GM21447 (cell line): ENCODE measurements at regions not wholly inside any gene's neighbourhood (a gene's known extent, or its start where the extent isn't known, plus 50 kb on each side); places are given as distances from the start of the nearest gene placed in this dataset.

Experiments
- ATAC-seq: cut with Tn5 transposase; IDR thresholded peaks from one replicate; pipeline ENCODE4 v1.9.1; 2021; ENCODE audit not compliant: unreplicated experiment

DNA sequence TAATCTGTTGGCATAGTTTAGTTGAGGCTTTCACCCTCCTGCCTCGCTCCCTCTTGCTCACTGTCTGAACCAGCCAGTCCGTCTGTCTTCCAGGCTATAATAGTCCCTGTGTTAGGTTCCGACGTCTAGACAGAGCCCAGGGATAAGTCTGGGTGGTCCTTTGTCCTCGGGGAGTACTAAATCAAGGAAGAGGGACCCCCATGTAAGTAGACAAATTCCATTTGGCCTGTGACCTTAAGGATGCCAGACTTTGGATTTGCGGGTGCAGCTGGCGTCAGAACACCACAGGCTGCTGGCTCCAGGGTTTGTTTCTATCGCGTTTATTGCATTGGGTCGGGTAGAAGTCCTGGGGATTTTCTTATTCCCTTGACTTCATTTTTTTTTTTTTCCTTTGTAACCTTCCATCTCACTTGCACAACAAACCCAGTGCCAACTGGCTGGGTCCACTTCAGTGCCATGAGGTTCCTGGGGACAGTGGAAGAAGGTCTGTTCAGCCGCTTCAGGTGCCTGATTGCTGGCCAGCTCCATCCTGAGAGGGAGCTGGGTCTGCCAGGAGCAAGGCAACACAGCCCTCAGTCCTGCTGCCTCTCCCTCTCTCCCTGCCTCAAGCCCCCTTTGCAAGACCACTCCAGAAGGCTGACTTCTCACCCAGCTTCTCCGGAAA is 95.4 kb upstream of the KLHL25 start:
- no peak for ATAC-seq

DNA sequence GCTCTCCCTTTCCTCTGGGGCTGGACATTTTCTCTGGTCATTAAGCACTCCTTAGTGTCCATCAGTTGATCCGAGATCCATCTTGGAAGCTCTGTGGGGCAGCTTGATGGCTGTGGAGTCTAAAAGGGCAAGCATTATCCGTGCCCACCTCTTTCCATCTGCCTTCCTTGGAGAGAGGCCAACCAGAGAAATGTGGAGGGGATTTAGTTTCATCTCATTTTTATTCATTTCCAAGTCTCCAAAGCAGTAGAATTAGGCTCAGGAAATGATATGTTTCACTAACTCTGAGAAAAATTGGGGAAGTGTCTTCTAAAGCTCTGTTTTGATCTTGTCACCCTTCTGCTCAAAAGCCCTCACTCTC is 95.9 kb upstream of the KLHL25 start:
- no peak for ATAC-seq

DNA sequence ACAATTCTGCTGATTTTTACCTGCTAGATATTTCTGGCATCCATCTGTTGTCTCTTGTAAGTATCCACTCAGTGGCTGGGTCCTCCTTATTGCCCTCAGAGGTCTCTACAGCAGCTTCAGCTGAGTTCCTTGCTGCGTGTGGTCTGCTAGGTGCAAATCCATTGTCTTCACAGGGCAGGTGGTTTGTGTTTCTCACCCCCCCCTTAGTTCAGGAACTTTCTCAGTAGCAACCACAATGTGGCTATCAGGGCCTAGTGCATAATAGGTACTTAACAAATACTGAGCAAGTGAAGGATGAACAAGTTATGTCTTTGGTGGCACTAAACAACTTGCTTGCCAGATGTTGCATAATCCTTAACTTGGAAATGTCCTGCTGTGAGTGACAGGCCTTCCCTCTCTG is 96.7 kb upstream of the KLHL25 start:
- no peak for ATAC-seq

DNA sequence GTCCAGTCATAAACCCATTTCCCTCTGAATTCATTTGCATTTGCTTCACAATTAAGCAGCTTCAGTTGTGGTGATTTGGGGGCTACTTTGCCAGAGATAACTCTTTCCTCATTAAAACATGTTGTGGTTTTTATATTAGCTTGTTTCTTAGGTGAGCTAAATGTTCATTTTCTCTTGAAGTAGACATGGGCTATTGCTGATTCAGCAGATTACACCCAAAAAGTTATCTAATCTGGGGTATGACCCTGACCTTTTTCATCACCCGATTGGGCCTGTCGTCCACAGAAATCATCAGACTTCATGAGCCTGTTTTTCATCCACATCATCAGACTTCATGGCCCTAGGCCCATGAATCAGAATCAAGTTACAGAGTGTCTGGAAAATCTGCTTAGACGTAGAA is 97.5 kb upstream of the KLHL25 start:
- no peak for ATAC-seq

DNA sequence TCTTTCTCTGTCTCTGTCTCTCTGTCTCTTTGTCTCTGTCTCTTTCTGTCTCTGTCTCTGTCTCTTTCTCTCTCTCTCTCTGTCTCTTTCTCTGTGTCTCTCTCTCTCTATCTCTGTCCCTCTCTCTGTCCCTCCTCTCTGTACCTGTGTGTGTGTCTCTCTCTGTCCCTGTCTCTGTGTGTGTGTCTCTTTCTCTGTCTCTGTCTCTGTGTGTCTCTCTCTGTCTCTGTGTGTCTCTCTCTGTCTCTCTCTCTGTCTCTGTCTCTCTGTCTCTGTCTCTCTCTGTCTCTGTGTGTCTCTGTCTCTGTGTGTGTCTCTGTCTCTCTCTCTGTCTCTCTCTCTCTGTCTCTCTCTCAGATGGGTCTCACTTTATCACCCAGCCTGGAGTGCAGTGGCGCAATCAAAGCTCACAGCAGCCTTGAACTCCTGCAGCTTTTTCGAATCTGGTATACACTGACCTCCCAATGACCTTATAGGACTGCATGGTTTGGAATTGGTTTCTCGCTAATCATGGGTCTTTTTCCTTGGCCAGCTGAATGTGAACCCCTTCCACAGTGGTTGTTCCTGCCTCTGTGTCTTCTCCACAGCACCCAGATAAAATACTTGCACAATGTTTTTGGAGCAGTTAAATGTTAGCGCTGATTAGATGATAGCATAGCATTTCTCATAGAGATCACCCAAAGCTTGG is 102.6 kb upstream of the KLHL25 start:
- ATAC-seq, result no peak

DNA sequence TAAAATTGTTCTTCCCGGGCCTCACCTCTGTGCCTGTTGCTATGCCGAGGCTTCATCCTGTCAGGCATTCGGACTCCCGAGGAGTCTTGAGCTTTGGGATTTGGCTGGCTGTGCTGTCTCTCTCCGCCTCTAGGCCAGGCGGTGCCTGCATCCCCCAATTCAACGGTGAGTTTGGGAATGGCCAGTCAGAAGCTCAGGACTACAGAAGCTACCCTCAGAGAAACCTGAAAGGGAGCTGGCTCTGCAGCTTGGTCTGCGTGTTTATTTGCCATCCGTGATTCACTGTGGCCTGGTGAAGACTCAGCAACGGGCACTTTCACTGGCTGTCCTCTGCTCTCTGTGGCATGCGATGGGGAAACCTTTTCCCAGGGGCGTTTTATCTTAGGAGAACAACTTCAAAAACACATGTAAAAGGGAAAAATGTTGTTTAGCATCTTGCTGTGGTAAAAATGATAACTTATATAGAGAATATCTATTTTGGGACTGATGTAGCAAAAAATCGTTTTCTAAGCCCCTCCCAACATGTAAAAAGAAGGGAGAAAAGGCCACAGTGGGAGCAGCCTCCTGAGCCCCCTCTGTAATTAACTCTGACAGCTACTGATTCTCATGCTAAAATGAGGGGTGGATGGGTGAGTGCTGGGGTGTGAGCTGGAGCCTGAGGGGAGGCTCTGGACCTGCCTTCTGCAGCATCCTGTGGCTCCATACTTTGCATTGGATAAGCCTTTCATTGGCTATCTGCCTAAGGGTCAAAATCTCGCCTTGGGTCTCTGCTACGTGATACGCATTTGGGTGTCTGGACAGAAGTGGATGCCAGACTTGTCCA is 103.4 kb upstream of the KLHL25 start:
- no peak for ATAC-seq

DNA sequence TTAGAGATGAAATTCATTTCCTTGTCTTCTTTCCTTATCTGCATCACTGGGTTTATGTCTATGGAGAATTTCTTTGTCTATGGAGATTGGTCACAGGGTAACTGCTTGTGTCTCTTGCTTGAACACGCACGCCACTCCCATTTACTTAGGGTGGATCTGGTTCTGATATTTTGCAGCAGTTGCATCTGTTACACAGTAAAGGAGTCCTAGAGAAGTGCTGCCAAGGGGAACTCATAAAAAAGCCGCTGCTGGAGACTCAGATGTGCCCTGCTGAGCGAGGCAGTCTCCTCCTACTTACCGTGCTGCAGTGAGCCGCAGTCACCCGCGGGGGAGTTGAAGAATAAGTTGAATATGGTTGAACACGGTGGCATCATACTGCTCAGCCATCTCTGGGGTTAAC is 105.2 kb upstream of the KLHL25 start:
- ATAC-seq, result no peak

DNA sequence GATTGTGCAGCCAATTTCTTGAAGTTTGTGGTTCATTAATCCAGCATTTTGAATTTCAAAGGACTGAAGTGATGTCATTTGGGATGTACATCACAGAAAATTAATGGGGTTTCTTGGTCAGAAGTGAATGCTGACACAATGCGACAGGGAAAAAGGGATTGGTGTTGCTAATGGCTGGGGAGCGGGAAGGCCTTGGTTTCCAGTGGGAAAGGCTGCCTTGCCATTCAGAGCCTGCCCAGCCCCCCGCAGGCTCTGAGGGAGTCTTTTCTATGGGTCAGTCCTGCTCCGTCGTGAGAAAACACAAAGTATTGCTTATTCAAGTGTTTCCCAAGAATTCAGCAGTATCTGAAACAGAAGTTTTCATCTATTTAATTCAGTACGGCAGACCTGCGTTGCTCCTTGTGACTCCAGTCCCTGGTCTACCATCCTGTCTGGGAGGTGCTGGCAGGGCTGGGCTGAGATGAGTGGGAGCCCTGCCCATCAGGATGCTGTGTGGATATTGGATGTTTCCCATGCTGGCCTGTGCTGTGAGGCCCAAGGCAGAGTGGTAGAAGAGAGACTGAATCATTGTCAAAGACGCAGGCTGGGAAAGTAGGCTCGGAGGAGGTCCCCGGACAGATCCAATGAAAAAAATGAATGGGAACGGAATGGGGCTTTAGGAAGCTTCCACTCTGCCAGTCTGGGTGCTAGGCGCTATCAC is 111.2 kb upstream of the KLHL25 start:
- no peak for ATAC-seq

DNA sequence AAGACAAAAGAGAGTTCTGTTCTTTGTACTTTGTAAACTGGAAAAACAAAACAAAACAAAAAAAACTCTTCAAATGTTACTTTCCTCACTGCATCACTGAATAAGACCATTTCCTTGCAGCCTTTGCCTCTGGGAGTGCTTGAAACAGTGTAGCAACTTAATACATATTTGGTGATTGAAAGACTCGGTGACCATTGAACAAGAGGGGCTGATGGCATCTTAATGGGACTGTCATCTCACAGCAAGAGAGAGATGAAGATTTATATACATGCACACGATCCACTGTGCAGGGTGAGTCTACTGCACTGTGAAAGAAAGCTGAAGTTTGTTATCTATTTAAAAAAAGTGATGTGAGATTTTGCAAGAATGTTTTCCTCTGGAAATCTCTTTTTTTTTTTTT is 111.9 kb upstream of the KLHL25 start:
- ATAC-seq, result no peak

DNA sequence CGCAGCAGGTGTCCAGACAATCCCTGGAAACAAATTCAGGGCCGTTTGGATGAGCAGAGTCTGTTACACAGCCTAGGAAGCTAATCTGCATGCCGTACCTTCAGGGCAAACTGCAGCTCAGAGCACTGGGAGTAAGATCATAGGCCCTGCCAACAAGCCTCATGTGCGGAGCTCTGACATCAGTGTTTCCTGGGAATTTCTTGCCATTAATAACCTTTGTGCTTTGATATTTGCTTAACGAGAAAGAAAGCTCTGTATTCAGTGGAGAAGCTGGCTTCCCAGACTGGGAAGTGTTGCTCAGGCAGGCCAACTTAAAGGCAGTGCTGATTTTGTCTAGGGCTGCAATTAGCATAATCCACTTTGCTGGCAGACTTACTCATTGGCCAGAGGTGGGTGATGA is 116.1 kb upstream of the KLHL25 start:
- ATAC-seq, result no peak

DNA sequence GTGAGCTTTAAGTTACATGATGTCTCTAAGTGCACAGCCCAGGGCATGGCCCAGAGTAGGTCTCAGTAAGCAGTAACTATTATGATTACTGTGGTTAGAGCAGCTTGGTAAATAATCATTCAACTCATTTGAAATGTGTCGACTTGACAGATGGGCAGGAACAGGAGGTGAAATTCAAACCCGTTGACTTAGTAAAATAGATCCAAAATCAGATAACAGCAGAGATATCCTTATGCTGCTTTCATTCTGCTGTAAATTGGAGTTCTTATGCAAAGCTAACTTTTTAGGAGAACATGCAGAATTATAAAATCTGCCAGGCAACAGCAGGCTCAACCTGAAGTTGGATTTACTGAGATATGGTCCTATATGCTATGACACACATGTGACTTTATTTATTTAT is 118.7 kb upstream of the KLHL25 start:
- ATAC-seq, result no peak

DNA sequence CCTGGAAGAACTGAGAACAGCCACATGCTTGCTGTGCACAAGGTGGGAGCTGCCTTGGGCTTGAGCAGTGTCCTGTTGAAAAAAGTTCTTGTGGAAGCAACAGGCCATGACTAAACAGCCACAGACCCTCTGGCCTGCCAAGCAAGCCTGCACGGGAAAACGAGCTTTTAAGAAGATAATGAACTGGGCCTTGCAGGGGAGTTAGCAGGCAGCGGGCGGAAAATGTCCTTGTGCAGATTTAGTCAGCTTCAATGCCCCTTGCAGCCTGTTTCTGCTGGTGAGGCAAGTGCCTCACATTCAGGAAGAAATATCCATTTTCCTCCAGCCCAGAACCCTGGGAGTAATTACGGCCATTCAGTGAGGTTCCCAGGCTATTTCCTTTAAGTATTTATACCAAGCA is 126.2 kb upstream of the KLHL25 start:
- no peak for ATAC-seq

DNA sequence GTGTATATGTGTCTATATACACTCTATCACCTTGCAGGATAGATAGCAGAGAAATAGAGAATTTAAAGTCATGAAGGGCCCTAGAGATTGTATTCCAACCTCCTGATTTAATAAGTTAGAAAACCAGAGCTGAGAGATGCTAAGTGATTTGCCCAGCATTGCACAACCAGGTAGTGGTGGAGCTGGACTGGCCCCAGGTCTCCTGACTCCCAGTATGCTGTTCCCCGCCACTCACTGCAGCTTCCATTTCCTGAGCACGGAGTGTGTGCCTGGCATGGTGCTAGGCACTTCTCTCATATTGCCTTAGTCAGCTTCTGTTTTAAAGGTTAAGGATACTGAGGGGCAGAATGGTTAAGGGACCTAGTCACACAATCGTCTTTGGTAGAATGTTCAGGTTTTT is 129.4 kb upstream of the KLHL25 start:
- ATAC-seq, result no peak

DNA sequence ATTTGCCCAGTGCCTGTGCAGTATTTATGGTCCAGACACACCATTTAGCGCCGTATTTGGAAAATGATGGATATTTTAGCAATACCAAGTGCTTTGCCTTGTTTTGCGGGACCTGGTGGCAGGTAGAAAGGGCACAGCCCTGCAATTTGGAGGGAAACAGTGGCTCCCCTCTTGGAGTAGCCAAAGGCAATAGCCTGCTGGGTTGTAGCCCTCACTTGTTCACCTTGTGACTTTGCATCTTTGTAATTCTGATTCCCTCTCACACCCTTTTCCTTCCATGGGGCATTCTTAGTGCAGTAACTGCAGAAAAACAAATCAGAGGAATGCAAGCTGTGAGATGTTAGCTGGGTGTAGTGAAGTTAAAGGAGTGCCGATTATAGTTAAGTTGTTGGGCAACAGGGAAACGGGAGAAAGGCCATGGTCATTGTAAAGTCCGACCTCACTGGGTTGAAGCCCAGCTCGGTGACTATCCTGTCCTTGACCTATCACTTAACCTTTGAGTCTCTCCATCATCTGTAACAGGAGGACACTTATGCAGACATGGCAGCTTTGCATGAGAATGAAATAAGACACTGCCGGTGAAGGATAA is 131.0 kb upstream of the KLHL25 start:
- ATAC-seq, result no peak

DNA sequence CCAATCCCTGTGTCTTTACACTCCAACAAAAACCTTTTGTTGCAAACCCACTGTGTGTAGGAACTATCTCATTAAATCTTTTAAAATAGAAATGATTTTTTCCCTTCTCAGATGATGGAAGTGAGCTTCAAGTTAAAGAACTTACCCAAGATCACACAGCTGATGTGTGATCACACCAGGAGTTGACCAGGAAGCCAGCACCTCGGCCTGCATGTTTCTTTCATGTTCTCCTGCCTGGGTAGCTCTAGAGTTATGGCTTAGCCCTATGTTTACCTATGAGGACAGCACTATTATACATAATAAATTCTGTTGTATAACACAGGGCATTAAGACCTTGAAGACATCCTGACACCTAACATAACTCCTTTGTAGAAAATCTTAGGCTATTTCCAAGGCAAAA is 132.1 kb upstream of the KLHL25 start:
- no peak for ATAC-seq

DNA sequence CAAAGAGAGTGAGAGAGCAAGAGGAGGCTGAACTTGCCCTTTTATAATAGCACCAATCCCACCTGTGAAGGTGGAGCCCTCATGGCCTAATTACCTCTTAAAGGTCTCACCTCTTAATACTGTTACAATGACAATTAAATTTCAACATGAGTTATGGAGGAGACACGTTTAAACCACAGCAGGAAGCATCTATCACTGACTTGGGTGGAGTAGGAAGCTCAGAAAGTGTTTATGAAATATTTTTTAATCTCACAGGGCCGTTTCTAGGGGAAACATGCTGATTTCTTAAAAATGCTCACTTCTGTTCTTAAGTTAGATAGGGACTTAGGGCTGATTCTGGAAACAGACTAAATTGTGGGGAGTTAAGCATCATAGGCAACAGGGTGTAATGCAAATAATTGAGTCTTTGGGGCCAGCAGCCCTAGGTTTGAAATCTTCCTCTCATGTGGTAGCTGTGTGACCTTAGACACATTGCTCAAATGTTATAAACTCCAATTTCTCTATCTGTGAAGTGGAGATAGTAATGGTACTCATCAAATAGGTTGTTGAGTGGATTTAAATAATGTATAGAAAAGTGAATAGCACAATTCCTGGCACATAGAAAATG is 133.3 kb upstream of the KLHL25 start:
- no peak for ATAC-seq

DNA sequence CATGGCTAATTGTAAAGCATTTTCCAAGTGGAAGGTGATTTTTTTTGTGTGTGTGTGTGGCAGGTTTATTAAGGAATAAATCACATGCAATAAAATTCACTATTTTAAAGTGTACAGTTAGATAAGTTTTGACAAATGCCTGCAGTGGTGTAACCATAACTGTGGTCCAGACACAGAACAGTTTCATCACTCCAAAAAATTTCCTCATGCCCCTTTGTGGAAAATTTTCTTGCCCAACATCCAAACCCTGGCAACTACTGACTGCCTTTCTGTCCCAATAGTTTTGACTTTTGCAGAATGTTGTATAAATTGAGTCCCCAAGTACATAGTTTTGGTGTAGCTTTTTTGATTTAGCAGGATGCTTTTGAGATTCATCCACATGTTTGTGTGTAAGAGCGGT is 135.1 kb upstream of the KLHL25 start:
- ATAC-seq, result no peak

DNA sequence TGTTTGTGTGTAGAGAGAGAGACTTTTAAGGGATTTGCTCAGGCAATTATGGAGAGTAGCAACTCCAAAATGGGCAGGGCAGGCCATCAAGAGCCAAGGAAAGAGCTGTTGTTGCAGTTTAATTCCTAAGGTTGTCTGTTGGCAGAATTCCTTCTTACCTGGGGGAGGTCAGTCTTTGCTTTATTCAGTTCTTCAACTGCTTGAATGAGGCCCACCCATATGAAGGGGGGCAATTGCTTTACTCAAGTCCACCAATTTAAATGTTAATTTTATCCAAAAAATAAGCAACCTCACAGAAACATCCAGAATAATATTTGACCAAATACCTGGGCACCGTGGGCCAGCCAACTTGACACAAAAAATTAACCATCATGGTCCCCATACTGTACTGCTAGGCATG is 137.7 kb upstream of the KLHL25 start:
- no peak for ATAC-seq

DNA sequence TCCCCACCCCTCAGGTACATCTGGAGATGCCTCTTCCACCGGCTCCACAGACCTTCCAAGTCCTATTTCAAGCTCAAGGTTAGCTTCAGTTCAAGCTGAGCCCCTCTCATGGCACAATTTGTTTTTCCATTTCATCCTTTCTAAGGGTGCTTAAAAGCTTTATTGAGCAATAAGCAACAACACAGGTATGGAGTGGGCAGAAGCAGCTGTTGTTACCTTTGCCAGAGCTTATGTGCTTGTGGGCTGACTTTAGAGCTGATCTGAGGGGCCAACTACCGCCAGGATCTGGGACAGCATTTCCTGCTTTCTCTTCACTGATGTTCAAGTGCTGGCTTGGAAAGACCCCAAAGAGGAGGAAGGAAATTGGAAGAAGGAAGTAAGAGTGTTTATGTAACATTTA is 140.0 kb upstream of the KLHL25 start:
- no peak for ATAC-seq

DNA sequence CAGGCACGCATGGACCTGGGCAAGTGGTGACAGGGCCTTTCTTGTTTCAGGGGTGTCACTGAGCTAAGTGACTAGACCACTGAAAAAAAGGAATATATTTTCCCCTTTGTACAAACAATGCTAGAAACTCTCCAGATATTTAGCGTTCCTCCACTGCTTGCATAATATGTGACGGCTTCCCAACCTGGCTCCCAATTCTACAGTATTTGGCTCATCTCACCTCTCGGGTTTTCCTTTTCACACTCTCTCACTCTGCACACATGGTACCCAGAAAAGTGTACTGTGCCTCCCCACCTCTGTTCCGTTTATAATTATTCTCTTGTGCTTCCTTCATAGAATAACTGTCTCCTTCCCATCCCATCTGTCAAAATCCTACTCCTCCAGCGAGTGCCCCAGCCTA is 140.5 kb upstream of the KLHL25 start:
- ATAC-seq, result no peak

DNA sequence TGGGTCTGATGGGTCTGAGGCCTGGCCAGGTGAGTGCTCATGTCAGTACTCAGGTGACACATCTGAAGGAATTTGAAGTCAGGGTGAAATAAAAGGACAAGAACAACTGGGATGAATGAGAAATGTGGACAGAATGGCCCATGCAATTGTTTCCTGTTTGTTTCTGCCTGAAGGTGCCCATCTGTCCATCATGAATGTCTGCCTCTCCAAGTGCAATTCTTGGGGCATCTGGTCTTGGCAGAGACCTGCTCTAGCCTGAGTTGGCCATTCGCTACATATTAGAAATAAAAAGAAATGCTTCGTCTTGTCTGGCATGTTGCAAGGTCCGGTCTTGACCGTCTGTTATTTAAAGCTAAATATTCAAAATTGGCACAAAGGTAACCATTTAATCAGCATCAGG is 142.0 kb upstream of the AGBL1 start:
- no peak for ATAC-seq
